HG03196 (cell line): ENCODE measurements at regions not wholly inside any gene's neighbourhood (a gene's known extent, or its start where the extent isn't known, plus 50 kb on each side); places are given as distances from the start of the nearest gene placed in this dataset.
"Not testable (repeated sequence)": the region's sequence is repeated elsewhere in the genome, so short reads cannot be mapped to it uniquely, and the experiment has no call there.

ENCODE experiments used
- ATAC-seq: cut with Tn5 transposase; IDR thresholded peaks from one replicate; pipeline ENCODE4 v1.9.1; 2021; ENCODE audit not compliant: unreplicated experiment

DNA sequence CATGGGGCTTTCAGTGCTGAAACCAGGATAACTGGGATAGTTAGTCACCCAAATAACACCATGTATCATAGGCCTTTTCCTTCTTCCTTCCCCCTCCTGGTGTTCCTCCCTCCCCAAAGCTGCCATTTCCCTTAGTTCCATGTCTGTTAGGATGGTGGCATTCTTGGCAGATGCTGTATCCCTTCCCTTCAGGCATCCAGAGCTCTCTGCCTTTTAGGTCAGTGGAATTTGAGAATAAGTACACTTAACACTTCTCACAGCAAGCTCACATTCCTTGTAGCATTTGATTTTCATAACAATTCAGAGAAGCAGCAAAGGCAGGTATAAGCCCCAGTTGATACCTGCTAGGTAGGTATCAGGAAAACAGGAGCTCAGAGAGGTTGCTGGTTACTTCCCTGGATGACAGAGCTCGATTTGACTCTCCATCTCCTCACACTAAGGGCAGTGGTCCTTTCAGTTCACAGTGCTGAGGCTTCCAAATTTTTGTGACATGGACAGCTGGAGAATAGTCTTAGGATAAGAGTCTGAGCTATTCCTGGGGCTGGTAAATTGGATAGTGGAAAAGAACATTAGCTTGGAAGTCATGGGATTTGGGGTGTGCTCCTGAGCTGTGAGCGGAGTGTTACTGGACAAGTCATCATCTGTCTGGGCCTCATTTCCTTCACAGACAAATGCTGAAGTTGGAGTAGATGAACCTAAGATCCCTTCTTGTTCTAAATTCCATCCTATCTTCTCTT lies 108.7 kb upstream of the RHOBTB1 start:
- no peak for ATAC-seq

DNA sequence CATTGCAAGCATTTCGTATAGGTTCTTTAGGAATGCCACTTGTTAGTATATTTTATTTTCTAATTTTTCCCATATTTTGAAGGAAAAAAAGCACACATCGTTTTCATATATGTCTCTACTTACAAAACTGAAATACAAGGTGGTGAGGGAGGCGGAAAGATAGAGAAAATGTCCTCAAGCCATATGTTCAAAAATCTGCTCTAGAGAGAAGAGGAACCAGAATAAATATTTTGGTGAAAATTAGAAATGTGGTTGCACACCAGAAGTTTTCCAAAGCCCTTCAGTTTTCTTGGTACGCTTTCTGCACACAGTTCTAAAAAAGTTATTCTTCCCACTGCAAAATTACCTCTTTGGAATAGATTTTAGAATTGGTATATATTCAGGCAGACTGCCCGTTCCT lies 107.4 kb upstream of the RHOBTB1 start:
- ATAC-seq = no peak

DNA sequence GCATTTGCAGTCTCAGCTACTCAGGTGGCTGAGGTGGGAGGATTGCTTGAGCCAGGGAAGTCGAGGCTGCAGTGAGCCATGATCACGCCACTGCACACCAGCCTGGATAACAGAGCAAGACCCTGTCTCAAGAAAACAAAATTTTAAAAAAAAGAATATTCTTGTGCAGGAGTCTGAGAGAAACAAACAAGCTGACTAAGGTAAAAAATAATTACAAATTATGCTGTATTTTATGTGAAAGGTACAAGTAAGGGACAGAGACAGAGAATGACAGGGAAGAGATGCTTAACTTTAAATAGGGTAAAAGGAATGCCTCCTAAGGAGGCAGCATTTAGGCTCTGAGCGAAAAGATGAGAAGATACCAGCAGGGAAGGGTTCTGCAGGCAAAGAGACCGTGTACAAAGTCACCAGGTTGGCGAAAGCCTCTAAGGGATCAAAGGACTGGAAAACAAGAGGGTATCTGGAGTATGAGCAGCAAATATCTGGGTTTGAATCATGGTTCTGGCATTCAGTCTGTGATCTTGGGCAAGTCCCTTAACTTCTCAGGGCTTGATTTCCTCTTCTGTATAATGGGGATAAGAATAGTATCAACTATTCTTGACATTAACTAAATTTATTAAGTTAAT lies 106.2 kb upstream of the RHOBTB1 start:
- no peak for ATAC-seq

DNA sequence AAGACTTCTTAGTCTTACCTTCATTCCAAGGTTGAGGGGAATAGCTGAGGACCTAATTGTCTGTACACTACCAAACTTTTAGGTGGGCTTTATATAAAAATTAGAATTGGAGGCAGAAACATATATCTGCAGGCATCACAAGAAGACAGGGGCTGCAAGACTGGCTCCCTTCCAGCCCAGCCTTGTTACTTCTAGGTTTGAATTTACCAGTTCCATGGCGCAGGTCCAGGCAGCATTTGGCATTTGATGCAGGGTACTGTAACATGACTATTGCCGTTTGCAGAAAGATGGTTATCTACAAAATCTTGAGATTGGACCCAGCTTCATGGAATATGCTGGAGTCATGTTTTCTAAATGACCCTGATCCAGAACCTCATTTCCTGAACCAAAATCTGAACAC lies 105.4 kb upstream of the RHOBTB1 start:
- ATAC-seq = no peak

DNA sequence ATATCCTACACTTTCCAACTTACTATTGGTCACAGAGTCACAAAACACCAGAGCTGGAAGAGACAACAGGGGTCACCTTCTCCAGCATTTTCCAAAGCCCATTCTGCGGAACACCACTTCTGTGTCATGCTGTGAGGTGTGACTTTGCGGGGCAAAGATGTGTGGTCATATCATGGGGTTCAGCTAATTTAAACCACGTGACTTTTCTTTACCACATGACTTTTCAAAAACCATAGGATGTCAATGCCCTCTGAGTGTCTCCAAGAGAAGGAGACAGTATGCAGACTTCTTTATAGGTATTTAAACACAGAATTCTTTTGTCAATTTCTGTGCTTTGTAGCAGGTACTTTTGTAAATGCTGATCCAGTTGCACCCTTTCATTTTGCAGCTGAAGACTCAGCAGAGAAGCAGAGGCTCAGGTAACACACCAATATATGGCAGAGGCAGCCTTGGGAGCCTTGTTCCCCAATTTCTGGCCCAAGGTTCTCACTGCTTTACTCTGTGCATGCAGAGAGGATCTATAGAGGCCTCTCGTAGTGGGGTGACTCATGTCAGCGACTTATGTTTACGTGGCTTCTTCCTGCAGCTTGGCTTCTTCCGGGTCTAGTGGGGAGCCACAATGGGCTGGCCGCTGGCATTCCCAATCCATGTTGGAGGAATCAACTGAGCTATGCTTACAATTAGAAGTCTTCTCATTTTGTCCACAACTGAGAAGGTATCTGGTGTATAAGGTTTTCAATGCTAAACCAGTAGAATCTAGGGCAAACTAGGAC lies 104.0 kb upstream of the RHOBTB1 start:
- ATAC-seq = no peak

DNA sequence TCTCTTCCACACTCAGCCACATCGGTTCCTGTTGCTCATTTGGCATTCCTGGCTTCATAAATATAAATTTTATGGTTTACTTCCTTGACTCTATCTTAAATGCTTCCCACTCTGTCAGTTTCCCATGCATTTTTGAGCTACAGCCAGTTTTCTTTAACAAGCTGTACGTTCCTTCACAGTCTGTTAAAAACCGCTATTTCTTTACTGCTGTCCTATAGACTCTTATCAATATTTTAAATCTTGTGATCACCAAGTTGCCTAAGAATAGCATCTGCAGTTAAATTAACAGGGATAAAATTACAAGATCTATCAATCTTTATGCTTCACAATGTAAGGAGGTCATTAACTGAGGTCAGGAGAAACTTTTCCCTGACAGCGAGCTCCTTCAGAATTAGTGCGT lies 103.1 kb upstream of the RHOBTB1 start:
- ATAC-seq = no peak

DNA sequence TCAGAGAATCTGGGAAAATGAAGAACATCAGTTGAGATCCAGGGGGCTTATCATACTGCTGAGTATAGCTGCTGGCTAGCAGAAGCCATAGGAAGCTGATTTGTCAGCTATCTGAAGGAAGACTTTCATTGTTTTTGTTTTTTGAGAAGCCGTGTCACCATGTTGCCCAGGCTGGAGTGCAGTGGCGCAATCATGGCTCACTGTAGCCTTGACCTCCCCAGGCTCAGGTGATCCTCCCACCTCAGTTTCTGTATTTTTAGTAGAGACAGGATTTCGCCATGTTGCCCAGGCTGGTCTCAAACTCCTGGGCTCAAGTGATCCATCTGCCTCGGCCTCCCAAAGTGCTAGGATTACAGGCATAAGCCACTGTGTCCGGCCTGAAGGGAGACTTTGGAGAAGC lies 101.5 kb upstream of the RHOBTB1 start:
- ATAC-seq = not testable (repeated sequence)

DNA sequence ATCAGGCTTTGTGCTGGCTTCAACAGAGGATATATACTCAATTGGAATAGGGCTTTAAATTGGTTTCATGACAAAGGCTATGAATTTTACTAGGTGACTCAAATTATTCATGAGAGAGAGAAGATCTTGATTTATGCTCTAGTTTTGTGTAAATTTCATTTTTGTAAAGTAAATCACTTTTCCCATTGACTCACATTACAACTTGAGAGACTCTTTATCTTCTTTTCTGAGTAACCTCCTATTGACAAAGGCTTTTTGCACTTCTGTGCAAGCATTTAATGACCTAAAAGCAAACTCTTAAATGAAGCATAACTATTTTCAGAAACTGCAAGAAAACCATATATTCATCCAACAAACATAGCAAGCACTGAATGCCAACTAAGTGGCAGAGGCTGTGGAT lies 98.5 kb upstream of the RHOBTB1 start:
- ATAC-seq = no peak

DNA sequence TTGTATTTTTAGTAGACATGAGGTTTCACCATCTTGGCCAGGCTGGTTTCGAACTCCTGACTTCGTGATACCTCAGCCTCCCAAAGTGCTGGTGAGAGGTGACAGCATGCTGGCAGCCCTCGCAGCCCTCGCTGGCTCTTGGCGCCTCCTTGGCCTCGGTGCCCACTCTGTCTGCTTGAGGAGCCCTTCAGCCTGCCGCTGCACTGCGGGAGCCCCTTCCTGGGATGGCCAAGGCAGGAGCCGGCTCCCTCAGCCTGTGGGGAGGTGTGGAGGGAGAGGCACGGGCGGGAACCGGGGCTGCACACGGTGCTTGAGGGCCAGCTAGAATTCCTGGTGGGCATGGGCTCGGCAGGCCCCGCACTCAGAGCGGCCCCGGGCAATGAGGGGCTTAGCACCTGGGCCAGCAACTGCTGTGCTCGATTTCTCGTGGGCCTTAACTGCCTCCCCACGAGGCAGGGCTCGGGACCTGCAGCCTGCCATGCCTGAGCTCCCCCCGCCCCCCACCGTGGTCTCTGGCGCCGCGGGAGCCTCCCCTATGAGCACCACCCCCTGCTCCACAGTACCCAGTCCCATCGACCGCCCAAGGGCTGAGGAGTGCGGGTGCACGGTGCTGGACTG lies 96.5 kb upstream of the RHOBTB1 start:
- no peak for ATAC-seq

DNA sequence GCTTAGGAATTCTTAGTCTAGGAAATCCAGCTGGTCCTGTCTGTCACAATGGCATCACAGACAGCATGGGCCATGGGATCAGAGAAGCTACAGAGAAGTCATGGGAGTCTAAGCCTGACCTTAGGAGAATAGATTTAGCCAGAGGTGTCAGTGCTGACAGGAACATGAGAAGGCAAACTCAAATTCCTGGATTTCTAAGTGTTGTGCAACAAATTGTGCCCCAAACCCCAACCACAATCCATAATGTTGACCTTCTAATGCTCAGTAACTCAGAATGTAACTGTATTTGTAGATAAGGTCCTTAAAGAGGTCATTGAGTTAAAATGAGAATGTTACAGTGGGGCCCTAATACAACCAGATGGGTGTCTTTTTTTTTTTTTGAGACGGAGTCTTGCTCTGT lies 95.9 kb upstream of the RHOBTB1 start:
- ATAC-seq = no peak

DNA sequence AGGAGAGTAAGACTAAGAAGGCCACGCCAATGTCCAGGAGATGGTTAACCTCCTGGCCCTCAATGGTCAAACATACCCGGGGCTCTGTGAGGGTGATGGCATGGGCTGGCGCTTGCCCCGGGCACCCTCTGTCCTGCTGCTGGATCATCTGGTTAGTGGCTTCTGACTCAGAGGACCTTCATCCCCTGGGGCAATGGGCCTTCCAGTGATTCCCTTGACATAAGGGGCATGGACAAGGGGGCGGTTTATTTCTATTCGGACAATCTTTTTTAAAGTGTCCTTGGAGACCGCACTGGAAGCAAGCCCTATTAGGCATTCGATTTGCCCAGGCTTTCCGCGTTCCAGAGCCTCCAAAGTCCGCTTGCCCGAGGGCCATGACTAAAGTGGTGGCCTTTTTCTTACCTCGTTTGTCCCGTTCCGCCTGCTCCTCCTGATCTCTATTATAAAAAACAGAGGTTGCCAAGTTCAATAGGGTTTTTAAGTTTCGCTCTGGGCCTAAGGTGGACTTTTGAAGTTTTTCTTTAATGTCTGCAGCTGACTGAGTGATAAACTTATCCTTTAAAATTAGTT lies 93.4 kb upstream of the RHOBTB1 start:
- ATAC-seq = not testable (repeated sequence)

DNA sequence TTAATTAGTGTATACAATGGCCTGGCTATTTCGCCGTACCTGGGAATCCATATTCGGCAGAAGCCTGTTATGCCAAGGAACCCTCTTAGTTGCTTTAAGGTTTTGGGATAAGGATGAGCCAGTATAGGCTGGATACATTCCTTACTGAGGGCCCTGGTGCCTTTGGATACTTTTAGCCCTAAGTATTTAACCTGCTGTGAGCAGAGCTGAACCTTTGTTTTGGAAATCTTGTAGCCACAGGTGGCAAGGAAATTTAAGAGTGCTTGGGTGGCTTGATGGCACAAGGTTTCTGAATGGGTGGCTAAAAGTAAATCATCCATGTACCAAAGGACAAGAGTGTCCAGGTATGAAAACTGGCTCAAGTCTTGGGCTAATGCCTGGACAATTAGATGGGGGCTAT lies 92.2 kb upstream of the RHOBTB1 start:
- not testable (repeated sequence) for ATAC-seq

DNA sequence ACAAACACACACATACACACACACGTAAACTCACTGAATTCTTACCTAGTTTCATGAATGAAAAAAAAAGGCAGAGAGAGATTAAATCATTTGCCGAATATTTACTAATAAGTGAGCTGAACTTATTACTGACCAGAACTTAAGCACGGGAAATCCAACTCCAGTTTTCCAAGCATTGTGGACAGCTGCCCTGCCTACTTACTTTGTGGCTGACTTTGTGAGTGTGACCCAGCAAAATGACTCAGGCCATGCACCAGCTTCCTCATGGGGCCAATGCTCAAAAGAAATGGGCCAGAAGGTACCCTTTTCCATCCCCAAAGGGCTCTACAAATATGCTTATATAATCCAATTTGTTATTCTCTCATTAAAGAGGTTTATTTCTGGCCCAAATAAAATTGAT lies 87.4 kb upstream of the RHOBTB1 start:
- no peak for ATAC-seq

DNA sequence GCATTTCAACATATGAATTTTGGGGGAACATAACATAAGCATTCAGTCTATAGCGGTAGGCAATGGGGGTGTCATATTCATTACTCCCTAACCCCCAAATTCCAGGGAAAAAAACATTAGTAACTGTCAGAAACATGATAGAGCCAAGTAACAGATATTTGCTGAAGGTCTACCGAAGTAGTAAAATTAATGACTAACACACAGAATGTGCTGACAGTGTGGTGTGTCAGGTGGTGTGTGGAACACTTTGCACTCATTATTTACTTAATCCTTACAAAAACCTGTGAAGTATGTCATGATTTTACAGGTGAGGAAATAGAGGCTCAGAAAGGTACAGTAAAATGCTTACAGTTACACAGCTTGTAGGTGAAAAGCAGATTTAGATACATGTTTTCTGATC lies 85.4 kb upstream of the RHOBTB1 start:
- ATAC-seq = no peak

DNA sequence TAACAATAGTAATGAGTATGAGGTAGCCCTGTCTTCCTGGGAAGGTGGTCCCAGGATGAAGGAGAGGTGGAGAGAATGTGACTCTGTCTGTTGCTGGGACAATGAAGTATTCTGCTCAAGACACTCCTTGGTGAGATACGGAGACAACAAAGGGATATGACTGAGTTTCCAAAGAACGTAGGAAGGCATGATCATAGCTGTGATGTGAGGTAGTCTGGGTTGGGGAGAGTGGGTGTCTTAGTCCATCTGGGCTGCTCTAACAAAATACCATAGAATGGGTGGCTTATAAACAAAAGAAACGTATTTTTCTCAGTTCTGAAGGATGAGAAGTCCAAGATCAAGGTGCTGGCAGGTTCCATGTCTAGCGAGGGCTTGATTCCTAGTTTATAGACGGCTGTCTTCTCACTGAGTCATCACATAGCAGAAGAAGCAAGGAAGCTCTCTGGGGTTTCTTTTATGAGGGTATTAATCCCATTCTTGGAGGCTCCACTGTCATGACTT lies 84.9 kb upstream of the RHOBTB1 start:
- no peak for ATAC-seq

DNA sequence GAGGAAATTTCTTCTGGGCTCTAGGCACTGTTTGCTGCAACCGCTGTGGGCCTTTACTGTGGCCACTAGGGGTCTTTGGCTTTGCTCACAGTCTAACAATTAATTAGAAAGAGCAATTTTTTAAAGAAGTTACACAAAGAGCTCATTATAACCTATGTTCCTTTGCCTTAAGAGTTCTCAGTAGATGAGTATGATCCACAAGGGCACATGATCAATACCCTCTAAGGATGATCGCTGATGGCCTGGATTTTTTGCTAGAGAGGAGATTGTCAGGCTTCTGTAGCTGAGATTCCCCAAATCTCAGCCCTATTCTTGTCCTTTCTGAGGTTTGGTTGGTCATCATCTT lies 80.8 kb upstream of the RHOBTB1 start:
- ATAC-seq = no peak

DNA sequence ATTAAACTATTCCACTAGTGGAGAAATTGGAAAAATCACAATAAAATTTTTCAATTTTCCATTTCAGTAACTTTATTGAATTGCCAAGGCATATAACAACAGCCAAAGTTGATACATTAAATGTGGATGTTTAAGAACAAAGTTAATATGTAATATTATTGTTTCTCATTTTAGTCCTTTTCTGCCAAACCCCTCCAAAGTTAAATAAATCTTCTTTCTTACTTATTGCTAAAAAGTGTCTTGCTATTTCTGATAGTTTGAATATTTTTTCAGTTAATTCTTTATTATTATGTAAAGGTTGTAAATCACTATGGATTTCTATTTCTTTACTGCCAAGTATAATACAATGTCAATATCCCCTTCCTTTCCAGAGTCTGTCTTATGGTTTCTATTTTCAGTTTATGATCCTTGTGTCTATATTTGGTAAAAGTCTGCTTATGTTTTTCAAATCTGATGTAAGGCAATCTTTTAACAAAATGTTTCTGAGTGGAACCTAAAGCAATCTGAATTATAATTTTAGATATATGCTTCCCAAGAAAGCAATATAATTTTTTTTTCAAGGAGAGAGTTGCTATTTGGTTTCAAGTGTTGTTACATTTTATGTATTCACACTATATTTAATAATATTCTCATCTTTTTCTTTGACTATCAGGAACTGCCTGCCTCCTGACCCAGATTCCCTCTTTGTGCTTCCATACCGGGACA lies 80.3 kb upstream of the RHOBTB1 start:
- ATAC-seq = no peak

DNA sequence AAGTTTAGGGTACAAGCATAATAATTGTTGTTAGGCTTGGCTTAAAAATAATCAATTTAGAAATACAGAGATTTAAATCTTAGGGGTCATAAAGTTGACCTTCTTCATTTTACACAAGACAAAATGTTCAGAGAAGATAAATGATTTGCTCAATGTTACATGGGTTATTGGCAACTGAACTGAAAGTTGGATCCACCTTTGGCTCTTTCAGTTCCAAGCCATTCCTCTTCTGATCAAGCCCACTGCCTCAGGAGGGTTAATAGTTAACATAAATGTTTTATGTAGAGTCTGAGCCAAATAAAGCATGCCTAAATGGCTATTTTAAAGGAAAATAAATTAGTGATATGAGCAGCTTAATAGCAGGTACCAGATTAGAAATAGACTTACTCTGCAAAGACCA lies 79.1 kb upstream of the RHOBTB1 start:
- no peak for ATAC-seq

DNA sequence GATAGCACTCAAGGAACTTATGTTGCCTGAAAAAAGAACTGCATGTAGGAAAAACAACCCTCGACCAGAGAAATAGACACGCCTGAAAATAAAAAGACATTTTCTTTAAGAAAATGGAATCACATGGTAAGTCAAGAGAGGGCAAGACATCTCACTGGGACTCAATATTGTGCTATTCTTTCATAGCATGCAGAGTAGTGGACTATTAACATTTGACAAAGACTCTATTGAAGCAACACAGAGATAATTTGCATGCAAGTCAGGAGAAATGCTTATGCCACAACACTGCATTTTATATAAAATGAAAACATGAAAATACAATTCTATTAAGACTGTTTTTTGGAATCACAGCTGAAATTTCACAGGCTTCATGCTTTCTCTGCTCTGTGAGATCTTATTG lies 77.9 kb upstream of the RHOBTB1 start:
- no peak for ATAC-seq

DNA sequence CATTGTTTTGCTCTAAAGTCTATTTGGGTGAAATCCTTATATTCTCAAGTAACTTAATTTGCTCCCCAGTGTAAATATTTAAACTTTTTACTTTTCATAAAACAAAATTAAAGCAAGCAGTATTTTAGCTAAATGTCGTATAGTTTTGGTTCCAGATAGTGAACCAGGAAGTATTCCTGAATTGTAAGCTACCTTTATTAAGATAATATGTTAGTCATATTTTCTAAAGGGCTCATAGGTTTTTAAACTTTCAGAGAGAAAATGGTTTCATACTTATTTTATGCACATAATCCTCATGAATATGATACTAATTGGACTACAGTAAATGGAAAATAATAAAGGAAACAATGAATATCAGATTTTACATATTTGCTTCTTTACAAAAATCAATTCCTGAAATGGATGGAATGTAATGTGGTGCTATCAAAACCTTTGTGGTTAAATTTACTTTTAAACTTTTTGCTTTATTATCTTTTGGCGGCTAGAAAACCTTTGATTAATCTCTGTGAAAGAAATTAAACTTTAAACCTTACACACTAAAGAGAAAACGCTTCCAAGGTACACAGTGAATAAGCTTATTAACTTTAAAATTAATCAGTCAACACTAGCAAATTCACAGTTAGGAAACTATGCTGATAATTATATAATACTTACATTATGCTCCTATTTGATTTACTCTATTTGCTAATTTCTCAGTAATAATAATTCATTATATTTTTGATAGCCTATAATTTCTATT lies 76.6 kb upstream of the RHOBTB1 start:
- no peak for ATAC-seq
